Caco-2 (cell line): ENCODE measurements at regions not wholly inside any gene's neighbourhood (a gene's known extent, or its start where the extent isn't known, plus 50 kb on each side); places are given as distances from the start of the nearest gene placed in this dataset.

Experiments used
- BruUV-seq: library from RNA; stranded (reverse); fragments of 400-500 nt; replicated peaks from 2 replicates; lab custom pipeline; 2021; lab: Mats Ljungman, UMichigan
- CTCF ChIA-PET: fragments of 300-600 bp; sonication (Branson Sonifier 250); formaldehyde crosslinking; loops from one replicate; lab custom pipeline; 2022; ENCODE audit warnings: antibody characterized with exemption; lab: Charles Lee
- POLR2A ChIA-PET: fragments of 300-600 bp; sonication (Branson Sonifier 250); formaldehyde crosslinking; loops from one replicate; lab custom pipeline; 2022; ENCODE audit warnings: antibody characterized with exemption; lab: Charles Lee
- DNase-seq, 2 experiments: peaks; one replicate each; pipeline versions ENCODE4 v3.0.0 to v3.0.0-alpha.2; 2020 to 2022
- H3K27me3 ChIP-seq: replicated peaks from 2 replicates; pipeline ENCODE4 v1.6.0; 2011; ENCODE audit warnings: low read length; ENCODE audit not compliant: control insufficient read depth, insufficient read depth
- H3K36me3 ChIP-seq: 2 replicates; pipeline ENCODE4 v1.5.1; 2011; ENCODE audit warnings: low read length; ENCODE audit not compliant: control insufficient read depth, insufficient read depth
- H3K4me1 ChIP-seq: fragments of 250-450 bp; sonication (Bioruptor Pico); 2 replicates; pipeline ENCODE4 v1.5.1; 2020; ENCODE audit warnings: mild to moderate bottlenecking
- H3K4me3 ChIP-seq: 2 replicates; pipeline ENCODE4 v1.5.1; 2011; ENCODE audit warnings: low read depth, mild to moderate bottlenecking, control low read depth, low read length
- H3K9me3 ChIP-seq: fragments of 250-450 bp; sonication (Bioruptor Pico); 2 replicates; pipeline ENCODE4 v1.5.1; 2020; ENCODE audit warnings: mild to moderate bottlenecking, moderate library complexity
- H3K27ac Mint-ChIP-seq: one replicate; pipeline ENCODE4 v1.8.0; 2022; ENCODE audit warnings: mixed read lengths; ENCODE audit not compliant: unreplicated experiment
- H3K27me3 Mint-ChIP-seq: one replicate; pipeline ENCODE4 v1.8.0; 2022; ENCODE audit warnings: mixed read lengths; ENCODE audit not compliant: insufficient read depth, unreplicated experiment
- H3K36me3 Mint-ChIP-seq: one replicate; pipeline ENCODE4 v1.8.0; 2022; ENCODE audit warnings: mild to moderate bottlenecking, mixed read lengths; ENCODE audit not compliant: insufficient read depth, unreplicated experiment
- H3K4me1 Mint-ChIP-seq: one replicate; pipeline ENCODE4 v1.8.0; 2022; ENCODE audit warnings: low read depth, mixed read lengths; ENCODE audit not compliant: unreplicated experiment
- H3K4me3 Mint-ChIP-seq: one replicate; pipeline ENCODE4 v1.8.0; 2022; ENCODE audit warnings: mild to moderate bottlenecking, moderate library complexity, mixed read lengths; ENCODE audit not compliant: unreplicated experiment
- H3K9me3 Mint-ChIP-seq: one replicate; pipeline ENCODE4 v1.8.0; 2022; ENCODE audit warnings: mixed read lengths; ENCODE audit not compliant: unreplicated experiment
- intact Hi-C: fragments of 100-400 bp; cut with micrococcal nuclease; formaldehyde crosslinking; loops from one replicate; pipeline ENCODE4 v1.10.0; 2022; ENCODE audit not compliant: unreplicated experiment
- TF ChIP-seq, protein P1 (sequence below), 2 experiments: fragments of 200-600 bp in 1 of 2; IDR thresholded peaks; 1 replicate in 1 of 2; 2 replicates in 1 of 2; pipeline versions ENCODE4 v1.5.1 to v1.8.0; 2011 to 2022; ENCODE audit warnings: antibody characterized with exemption in 1 of 2, control low read depth in 1 of 2, inconsistent platforms in 1 of 2, low read depth in 1 of 2, low read length in 1 of 2, mild to moderate bottlenecking in 1 of 2, moderate library complexity in 1 of 2; ENCODE audit not compliant: insufficient read depth in 1 of 2, severe bottlenecking in 1 of 2, unreplicated experiment in 1 of 2

DNA sequence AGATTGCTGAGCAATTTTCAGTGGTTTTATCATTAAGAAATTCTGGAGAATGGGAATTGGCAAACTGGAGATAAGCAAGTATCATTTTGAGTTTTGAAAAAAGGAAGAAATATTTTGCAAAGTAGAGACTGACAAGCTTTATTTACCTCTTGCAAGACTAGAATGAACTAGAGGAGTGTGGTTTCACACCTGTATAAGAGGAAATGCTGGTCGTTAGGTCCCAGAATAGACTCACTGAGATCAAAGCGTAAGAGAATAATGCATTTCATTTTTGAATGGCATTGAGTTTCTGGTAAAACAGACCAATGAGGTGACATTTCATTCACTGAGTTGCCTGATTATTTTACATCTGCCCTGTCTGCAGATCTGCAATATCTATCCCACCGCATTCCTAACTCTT lies 308.1 kb downstream of the ADGRL2 start:
- no peaks in the 10 kb centered on the region for H3K27me3 ChIP-seq
- no peaks in the 10 kb centered on the region for H3K4me1 ChIP-seq
- Mint-ChIP-seq H3K4me3 (no peak overlapping the region), H3K27ac (no peak overlapping the region), H3K36me3 (no peaks in the 10 kb centered on the region), H3K27me3 (no peaks in the 10 kb centered on the region), H3K9me3 (no peaks in the 10 kb centered on the region), H3K4me1 (no peaks in the 10 kb centered on the region)
- H3K9me3 ChIP-seq, result no peaks in the 10 kb centered on the region
- ChIA-PET CTCF (no interaction called here), POLR2A (no interaction called here)
- no peak overlapping the region for H3K4me3 ChIP-seq
- intact Hi-C loops, result no loop called here
- BruUV-seq, result no TSS peak
- H3K36me3 ChIP-seq, result no peaks in the 10 kb centered on the region
- TF ChIP-seq, protein P1, sequence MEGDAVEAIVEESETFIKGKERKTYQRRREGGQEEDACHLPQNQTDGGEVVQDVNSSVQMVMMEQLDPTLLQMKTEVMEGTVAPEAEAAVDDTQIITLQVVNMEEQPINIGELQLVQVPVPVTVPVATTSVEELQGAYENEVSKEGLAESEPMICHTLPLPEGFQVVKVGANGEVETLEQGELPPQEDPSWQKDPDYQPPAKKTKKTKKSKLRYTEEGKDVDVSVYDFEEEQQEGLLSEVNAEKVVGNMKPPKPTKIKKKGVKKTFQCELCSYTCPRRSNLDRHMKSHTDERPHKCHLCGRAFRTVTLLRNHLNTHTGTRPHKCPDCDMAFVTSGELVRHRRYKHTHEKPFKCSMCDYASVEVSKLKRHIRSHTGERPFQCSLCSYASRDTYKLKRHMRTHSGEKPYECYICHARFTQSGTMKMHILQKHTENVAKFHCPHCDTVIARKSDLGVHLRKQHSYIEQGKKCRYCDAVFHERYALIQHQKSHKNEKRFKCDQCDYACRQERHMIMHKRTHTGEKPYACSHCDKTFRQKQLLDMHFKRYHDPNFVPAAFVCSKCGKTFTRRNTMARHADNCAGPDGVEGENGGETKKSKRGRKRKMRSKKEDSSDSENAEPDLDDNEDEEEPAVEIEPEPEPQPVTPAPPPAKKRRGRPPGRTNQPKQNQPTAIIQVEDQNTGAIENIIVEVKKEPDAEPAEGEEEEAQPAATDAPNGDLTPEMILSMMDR (IDR thresholded peaks at IDR 0.05; ENCODE audit: insufficient read depth in 1 of 2, low read depth in 1 of 2, low read length in 1 of 2, severe bottlenecking in 1 of 2, unreplicated experiment in 1 of 2), result no peak
- DNase-seq, result no peak

DNA sequence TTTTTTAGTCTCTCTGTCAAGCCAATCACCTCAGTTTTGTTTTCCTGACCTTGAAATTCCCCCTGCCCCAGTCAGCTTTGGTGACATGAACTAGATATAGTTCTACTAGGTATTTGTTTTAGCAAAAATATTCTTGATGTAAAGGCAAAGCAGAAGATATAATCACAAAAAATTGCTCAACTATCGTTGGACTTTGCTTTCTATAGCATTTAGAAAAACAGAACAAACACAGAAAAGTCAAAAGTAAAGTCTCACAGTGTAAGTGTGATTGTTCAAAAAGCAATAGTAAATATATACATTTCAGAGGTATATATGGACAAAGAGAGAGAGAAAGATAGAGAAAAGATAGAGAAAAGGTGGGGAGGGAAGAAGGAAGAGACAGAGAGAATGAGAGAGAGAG lies 305.9 kb downstream of the ADGRL2 start:
- Histone ChIP-seq H3K4me3 (no peak overlapping the region), H3K36me3 (no peaks in the 10 kb centered on the region), H3K4me1 (no peaks in the 10 kb centered on the region), H3K27me3 (no peaks in the 10 kb centered on the region), H3K9me3 (no peaks in the 10 kb centered on the region)
- TF ChIP-seq, protein P1 (IDR thresholded peaks at IDR 0.05; ENCODE audit: insufficient read depth in 1 of 2, low read depth in 1 of 2, low read length in 1 of 2, severe bottlenecking in 1 of 2, unreplicated experiment in 1 of 2), result no peak
- POLR2A ChIA-PET, result no interaction called here
- CTCF ChIA-PET, result no interaction called here
- no TSS peak for BruUV-seq
- Mint-ChIP-seq H3K27ac (no peak overlapping the region), H3K4me1 (no peaks in the 10 kb centered on the region), H3K9me3 (no peaks in the 10 kb centered on the region), H3K27me3 (no peaks in the 10 kb centered on the region), H3K36me3 (no peaks in the 10 kb centered on the region), H3K4me3 (no peak overlapping the region)
- intact Hi-C loops, result no loop called here
- DNase-seq, result no peak

DNA sequence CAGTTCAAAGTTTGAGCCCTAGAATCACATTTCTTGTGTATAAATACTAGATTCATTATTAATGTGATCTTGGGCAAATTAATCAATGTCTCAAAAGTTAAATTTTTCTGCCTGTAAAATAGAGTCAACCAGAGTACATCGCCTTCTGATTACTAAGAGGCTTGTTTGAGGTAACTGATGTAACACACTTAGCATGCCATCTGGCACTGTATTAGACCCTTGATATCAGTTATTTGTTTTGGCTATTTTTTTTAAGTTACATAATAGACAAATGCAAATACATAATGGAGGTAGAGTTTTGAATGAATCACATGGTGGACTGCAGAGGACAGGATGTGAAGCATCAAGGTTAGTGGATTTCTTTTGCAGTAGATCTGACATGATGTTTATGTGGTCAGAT lies 298.4 kb downstream of the ADGRL2 start:
- H3K27me3 Mint-ChIP-seq, result no peaks in the 10 kb centered on the region
- POLR2A ChIA-PET, result no interaction called here
- DNase-seq, result no peak
- H3K4me1 Mint-ChIP-seq, result no peaks in the 10 kb centered on the region
- TF ChIP-seq, protein P1 (IDR thresholded peaks at IDR 0.05; ENCODE audit: insufficient read depth in 1 of 2, low read depth in 1 of 2, low read length in 1 of 2, severe bottlenecking in 1 of 2, unreplicated experiment in 1 of 2), result no peak
- no peaks in the 10 kb centered on the region for H3K36me3 ChIP-seq
- H3K4me1 ChIP-seq, result no peaks in the 10 kb centered on the region
- H3K36me3 Mint-ChIP-seq, result no peaks in the 10 kb centered on the region
- no peaks in the 10 kb centered on the region for H3K9me3 ChIP-seq
- H3K4me3 Mint-ChIP-seq, result no peak overlapping the region
- H3K27me3 ChIP-seq, result no peaks in the 10 kb centered on the region
- H3K27ac Mint-ChIP-seq, result no peak overlapping the region
- CTCF ChIA-PET, result no interaction called here
- BruUV-seq, result no TSS peak
- intact Hi-C loops, result no loop called here
- no peak overlapping the region for H3K4me3 ChIP-seq
- H3K9me3 Mint-ChIP-seq, result no peaks in the 10 kb centered on the region
